Neural cell (in vitro differentiated cells): ENCODE measurements at regions not wholly inside any gene's neighbourhood (a gene's known extent, or its start where the extent isn't known, plus 50 kb on each side); places are given as distances from the start of the nearest gene placed in this dataset.

Experiments
- H2AFZ ChIP-seq: fragments of 200-600, 300-800 bp; sonication (generic), shearing (Covaris generic); 2 replicates; pipeline ENCODE4 v1.6.0; 2014; ENCODE audit warnings: low read depth, mild to moderate bottlenecking, antibody characterized with exemption, low read length, moderate library complexity
- H3F3A ChIP-seq: fragments of 200-600 bp; shearing (Covaris generic); 2 replicates; pipeline ENCODE4 v1.6.1; 2016; ENCODE audit warnings: mild to moderate bottlenecking, moderate library complexity, mixed read lengths, antibody characterized with exemption, low read length; ENCODE audit not compliant: insufficient read depth, poor library complexity, severe bottlenecking
- H3K27ac ChIP-seq: fragments of 200-600, 300-800 bp; sonication (generic), shearing (Covaris generic); 2 replicates; pipeline ENCODE4 v1.5.1; 2014; ENCODE audit warnings: mild to moderate bottlenecking, low read length, moderate library complexity
- H3K27me3 ChIP-seq: fragments of 300-800, 200-600 bp; sonication (generic), shearing (Covaris generic); 2 replicates; pipeline ENCODE4 v1.6.0; 2014; ENCODE audit warnings: mild to moderate bottlenecking, low read depth, low read length, moderate library complexity; ENCODE audit not compliant: insufficient read depth
- H3K36me3 ChIP-seq: fragments of 300-800, 200-600 bp; sonication (generic), shearing (Covaris generic); 2 replicates; pipeline ENCODE4 v1.5.1; 2014; ENCODE audit warnings: mild to moderate bottlenecking, antibody characterized with exemption, low read length, moderate library complexity; ENCODE audit not compliant: insufficient read depth
- H3K4me2 ChIP-seq: fragments of 300-800, 200-600 bp; sonication (generic), shearing (Covaris generic); 2 replicates; pipeline ENCODE4 v1.6.0; 2014; ENCODE audit warnings: mild to moderate bottlenecking, low read length
- H3K4me3 ChIP-seq: fragments of 300-800, 200-600 bp; sonication (generic), shearing (Covaris generic); 2 replicates; pipeline ENCODE4 v1.5.1; 2014; ENCODE audit warnings: mild to moderate bottlenecking, low read length, moderate library complexity
- H3K79me2 ChIP-seq: fragments of 200-600 bp; shearing (Covaris generic); replicated peaks from 2 replicates; pipeline ENCODE4 v1.6.0; 2014; ENCODE audit warnings: mild to moderate bottlenecking, low read length, moderate library complexity; ENCODE audit not compliant: insufficient read depth
- H3K9ac ChIP-seq: fragments of 300-800, 200-600 bp; sonication (generic), shearing (Covaris generic); 2 replicates; pipeline ENCODE4 v1.6.1; 2016; ENCODE audit warnings: mild to moderate bottlenecking, low read length, mixed read lengths
- H3K9me2 ChIP-seq: fragments of 200-600 bp; shearing (Covaris generic); 2 replicates; pipeline ENCODE4 v1.6.1; 2016; ENCODE audit warnings: mild to moderate bottlenecking, low read length, mixed read lengths; ENCODE audit not compliant: insufficient read depth
- H3K9me3 ChIP-seq: fragments of 200-600, 300-800 bp; sonication (generic), shearing (Covaris generic); 2 replicates; pipeline ENCODE4 v1.6.1; 2016; ENCODE audit warnings: mild to moderate bottlenecking, mixed run types, low read length, moderate library complexity, mixed read lengths
- H4K20me1 ChIP-seq: fragments of 200-600 bp; shearing (Covaris generic); 2 replicates; pipeline ENCODE4 v1.6.1; 2016; ENCODE audit warnings: mild to moderate bottlenecking, mixed run types; ENCODE audit not compliant: insufficient read depth
- EP300 ChIP-seq: fragments of 450-650 bp; conservative IDR thresholded peaks from 2 replicates; pipeline ENCODE4 v1.6.1; 2014; ENCODE audit warnings: antibody characterized with exemption, mild to moderate bottlenecking, moderate library complexity; ENCODE audit not compliant: poor library complexity, severe bottlenecking
- EZH2 ChIP-seq: fragments of 200-600, 300-800 bp; shearing (Covaris generic), sonication (generic); IDR thresholded peaks from 2 replicates; pipeline ENCODE4 v1.6.1; 2014; ENCODE audit warnings: antibody characterized with exemption, low read length, borderline replicate concordance, mild to moderate bottlenecking; ENCODE audit not compliant: insufficient read depth, poor library complexity, severe bottlenecking
- MXI1 ChIP-seq: fragments of 450-650 bp; conservative IDR thresholded peaks from 2 replicates; pipeline ENCODE4 v1.6.1; 2014; ENCODE audit warnings: antibody characterized with exemption, mild to moderate bottlenecking; ENCODE audit not compliant: poor library complexity, severe bottlenecking
- POLR2AphosphoS5 ChIP-seq: IDR thresholded peaks from 2 replicates; pipeline ENCODE4 v1.6.1; 2012
- RAD21 ChIP-seq: fragments of 450-650 bp; conservative IDR thresholded peaks from 2 replicates; pipeline ENCODE4 v1.6.1; 2014; ENCODE audit warnings: antibody characterized with exemption, mild to moderate bottlenecking, moderate library complexity
- REST ChIP-seq: IDR thresholded peaks from 2 replicates; pipeline ENCODE4 v1.6.1; 2012; ENCODE audit warnings: borderline replicate concordance
- SMC3 ChIP-seq: fragments of 450-650 bp; conservative IDR thresholded peaks from 2 replicates; pipeline ENCODE4 v1.6.1; 2014; ENCODE audit warnings: antibody characterized with exemption, mild to moderate bottlenecking, moderate library complexity; ENCODE audit not compliant: poor library complexity
- TAF1 ChIP-seq: IDR thresholded peaks from 2 replicates; pipeline ENCODE4 v1.6.1; 2012; ENCODE audit warnings: low read depth
- TF ChIP-seq, protein P1 (sequence below): fragments of 450-650 bp; IDR thresholded peaks from 2 replicates; pipeline ENCODE4 v1.5.1; 2014; ENCODE audit warnings: antibody characterized with exemption, mild to moderate bottlenecking, moderate library complexity; ENCODE audit not compliant: poor library complexity, severe bottlenecking

- Histone ChIP-seq H3K36me3 (no peaks in the 10 kb centered on the region), H3K9me3 (no peaks in the 10 kb centered on the region), H3K9ac (no peak overlapping the region), H2AFZ (no peak overlapping the region), H3F3A (no peaks in the 10 kb centered on the region), H4K20me1 (no peaks in the 10 kb centered on the region), H3K4me3 (no peak overlapping the region), H3K27me3 (no peaks in the 10 kb centered on the region), H3K27ac (no peak overlapping the region), H3K9me2 (no peaks in the 10 kb centered on the region), H3K4me2 (no peak overlapping the region), H3K79me2 (no peaks in the 10 kb centered on the region)
- TF ChIP-seq RAD21 = no peak
Measured at GRCh38 chr18:28960146-28960545, 783.2 kb upstream of the CDH2 start.

- TF ChIP-seq SMC3 (no peak), TAF1 (no peak), RAD21 (no peak), EZH2 (no peak), POLR2AphosphoS5 (no peak), MXI1 (no peak), REST (no peak), EP300 (no peak)
- TF ChIP-seq, protein P1, sequence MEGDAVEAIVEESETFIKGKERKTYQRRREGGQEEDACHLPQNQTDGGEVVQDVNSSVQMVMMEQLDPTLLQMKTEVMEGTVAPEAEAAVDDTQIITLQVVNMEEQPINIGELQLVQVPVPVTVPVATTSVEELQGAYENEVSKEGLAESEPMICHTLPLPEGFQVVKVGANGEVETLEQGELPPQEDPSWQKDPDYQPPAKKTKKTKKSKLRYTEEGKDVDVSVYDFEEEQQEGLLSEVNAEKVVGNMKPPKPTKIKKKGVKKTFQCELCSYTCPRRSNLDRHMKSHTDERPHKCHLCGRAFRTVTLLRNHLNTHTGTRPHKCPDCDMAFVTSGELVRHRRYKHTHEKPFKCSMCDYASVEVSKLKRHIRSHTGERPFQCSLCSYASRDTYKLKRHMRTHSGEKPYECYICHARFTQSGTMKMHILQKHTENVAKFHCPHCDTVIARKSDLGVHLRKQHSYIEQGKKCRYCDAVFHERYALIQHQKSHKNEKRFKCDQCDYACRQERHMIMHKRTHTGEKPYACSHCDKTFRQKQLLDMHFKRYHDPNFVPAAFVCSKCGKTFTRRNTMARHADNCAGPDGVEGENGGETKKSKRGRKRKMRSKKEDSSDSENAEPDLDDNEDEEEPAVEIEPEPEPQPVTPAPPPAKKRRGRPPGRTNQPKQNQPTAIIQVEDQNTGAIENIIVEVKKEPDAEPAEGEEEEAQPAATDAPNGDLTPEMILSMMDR = no peak
- no peaks in the 10 kb centered on the region for H3K79me2 ChIP-seq
- H3K9me3 ChIP-seq = peaks cover 12% of the 10 kb centered on the region
- no peaks in the 10 kb centered on the region for H3K36me3 ChIP-seq
- no peaks in the 10 kb centered on the region for H4K20me1 ChIP-seq
- no peak overlapping the region for H3K9ac ChIP-seq
- H3K9me2 ChIP-seq = no peaks in the 10 kb centered on the region
- H3K4me3 ChIP-seq = no peak overlapping the region
- H3F3A ChIP-seq = no peaks in the 10 kb centered on the region
- H3K27me3 ChIP-seq = no peaks in the 10 kb centered on the region
- H3K4me2 ChIP-seq = no peak overlapping the region
- H3K27ac ChIP-seq = no peak overlapping the region
- no peak overlapping the region for H2AFZ ChIP-seq
Measured at GRCh38 chr18:28952339-28952738, 775.4 kb upstream of the CDH2 start.

DNA sequence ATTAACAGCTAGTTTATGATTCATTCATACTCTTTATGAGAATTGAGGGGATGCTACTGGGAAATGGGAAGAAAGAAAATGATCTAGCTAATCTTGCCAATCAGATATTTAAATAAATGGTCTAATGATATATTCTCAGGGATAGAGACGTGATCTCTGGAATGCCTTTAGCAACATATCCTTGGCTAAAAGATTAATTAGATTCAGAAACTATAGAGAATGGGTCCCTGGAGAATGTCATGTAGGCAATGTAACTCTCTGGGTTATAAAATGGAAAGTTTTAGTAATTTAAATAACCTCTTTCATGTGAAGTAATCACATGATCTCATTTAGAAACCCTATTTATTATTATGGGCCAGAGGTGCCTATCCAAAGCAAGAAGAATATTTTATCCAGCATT, 771.0 kb upstream of the CDH2 start:
- no peak overlapping the region for H3K4me2 ChIP-seq
- H3K27me3 ChIP-seq = no peaks in the 10 kb centered on the region
- H3K9me2 ChIP-seq = no peaks in the 10 kb centered on the region
- H2AFZ ChIP-seq = no peak overlapping the region
- no peaks in the 10 kb centered on the region for H3K36me3 ChIP-seq
- no peaks in the 10 kb centered on the region for H4K20me1 ChIP-seq
- no peak overlapping the region for H3K27ac ChIP-seq
- no peaks in the 10 kb centered on the region for H3K79me2 ChIP-seq
- H3F3A ChIP-seq = no peaks in the 10 kb centered on the region
- H3K9ac ChIP-seq = no peak overlapping the region
- TF ChIP-seq RAD21 (no peak), EZH2 (no peak), TAF1 (no peak), MXI1 (no peak), SMC3 (no peak), POLR2AphosphoS5 (no peak), REST (no peak), EP300 (no peak)
- TF ChIP-seq, protein P1 = no peak
- no peak overlapping the region for H3K4me3 ChIP-seq
- H3K9me3 ChIP-seq = peaks cover 17% of the 10 kb centered on the region
